KMS-11 (cell line): ENCODE measurements at regions not wholly inside any gene's neighbourhood (a gene's known extent, or its start where the extent isn't known, plus 50 kb on each side); places are given as distances from the start of the nearest gene placed in this dataset.

ENCODE experiments used
- H2AFZ ChIP-seq: fragments of 200-600 bp; sonication (generic); 2 replicates; pipeline ENCODE4 v1.6.1; 2016; ENCODE audit warnings: antibody characterized with exemption, mixed run types, low read depth
- H3K27ac ChIP-seq: fragments of 200-600 bp; sonication (generic); 2 replicates; pipeline ENCODE4 v1.6.1; 2016; ENCODE audit warnings: mild to moderate bottlenecking, mixed run types
- H3K27me3 ChIP-seq: fragments of 200-600 bp; sonication (generic); 2 replicates; pipeline ENCODE4 v1.6.1; 2017; ENCODE audit warnings: mild to moderate bottlenecking, low read depth, mixed run types, moderate library complexity; ENCODE audit not compliant: insufficient read depth
- H3K36me3 ChIP-seq: fragments of 200-600 bp; sonication (generic); 2 replicates; pipeline ENCODE4 v1.6.1; 2017; ENCODE audit warnings: mild to moderate bottlenecking, mixed run types; ENCODE audit not compliant: insufficient read depth
- H3K4me1 ChIP-seq: fragments of 200-600 bp; sonication (generic); 2 replicates; pipeline ENCODE4 v1.6.1; 2016; ENCODE audit warnings: mild to moderate bottlenecking, low read depth, mixed run types; ENCODE audit not compliant: poor library complexity, severe bottlenecking
- H3K4me2 ChIP-seq: fragments of 200-600 bp; sonication (generic); 2 replicates; pipeline ENCODE4 v1.7.0; 2016; ENCODE audit warnings: mild to moderate bottlenecking, mixed run types
- H3K4me3 ChIP-seq: fragments of 200-600 bp; sonication (generic); IDR thresholded peaks from 2 replicates; pipeline ENCODE4 v1.6.1; 2017; ENCODE audit warnings: low read depth, low read length, mixed read lengths; ENCODE audit not compliant: insufficient read depth
- H3K79me2 ChIP-seq: fragments of 200-600 bp; sonication (generic); 2 replicates; pipeline ENCODE4 v1.6.1; 2016; ENCODE audit warnings: low read depth, mixed run types; ENCODE audit not compliant: insufficient read depth
- H3K9ac ChIP-seq: fragments of 200-600 bp; sonication (generic); 2 replicates; pipeline ENCODE4 v1.6.1; 2016; ENCODE audit warnings: mild to moderate bottlenecking, mixed run types
- H4K20me1 ChIP-seq: fragments of 200-600 bp; sonication (generic); 2 replicates; pipeline ENCODE4 v1.6.1; 2016; ENCODE audit warnings: mild to moderate bottlenecking, mixed run types; ENCODE audit not compliant: insufficient read depth
- TF ChIP-seq, protein P1 (sequence below): fragments of 200-600 bp; sonication (generic); conservative IDR thresholded peaks from 2 replicates; pipeline ENCODE4 v1.6.1; 2017; ENCODE audit warnings: low read depth, mild to moderate bottlenecking, antibody characterized with exemption, low read length, moderate library complexity, mixed read lengths

DNA sequence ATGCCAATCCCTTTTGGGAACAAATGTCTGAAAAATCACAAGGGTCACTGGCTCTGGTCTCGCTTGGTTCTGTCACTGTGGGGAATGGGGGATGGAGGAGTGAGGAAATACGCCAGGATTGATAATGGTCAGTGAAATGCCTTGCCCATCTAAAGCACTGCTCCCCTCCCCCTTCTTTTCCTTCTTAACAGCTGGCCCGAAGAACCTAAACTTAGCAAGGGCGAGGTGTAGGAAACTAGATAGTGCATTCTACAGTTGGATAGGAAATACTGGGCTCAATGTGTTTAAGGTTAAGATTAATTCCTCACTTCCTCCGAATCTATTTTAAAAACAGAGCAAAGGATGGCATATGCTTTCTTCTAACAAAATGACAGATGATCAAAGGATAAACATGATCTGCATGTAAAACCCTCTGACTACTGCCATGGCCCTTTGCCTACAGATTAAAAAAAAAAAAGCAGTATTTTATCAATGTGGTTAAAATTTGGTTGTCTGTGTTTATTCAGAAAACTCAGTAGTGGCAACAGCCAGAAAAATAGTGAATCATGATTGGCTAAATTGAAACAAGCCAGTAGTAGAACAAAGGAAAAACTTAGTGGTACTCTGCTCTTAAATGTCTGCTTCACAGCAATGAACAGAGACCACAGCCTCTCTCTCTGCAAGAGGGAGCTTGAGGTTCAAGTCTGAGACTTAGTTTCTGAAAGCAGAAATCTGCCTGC lies 86.1 kb upstream of the VAV3 start:
- Histone ChIP-seq H3K4me3 (no peak overlapping the region), H3K4me2 (no peak overlapping the region), H3K4me1 (no peaks in the 10 kb centered on the region), H3K79me2 (no peaks in the 10 kb centered on the region), H2AFZ (no peak overlapping the region), H3K9ac (no peak overlapping the region), H3K27me3 (no peaks in the 10 kb centered on the region), H3K27ac (no peak overlapping the region), H3K36me3 (no peaks in the 10 kb centered on the region), H4K20me1 (no peaks in the 10 kb centered on the region)
- TF ChIP-seq, protein P1, sequence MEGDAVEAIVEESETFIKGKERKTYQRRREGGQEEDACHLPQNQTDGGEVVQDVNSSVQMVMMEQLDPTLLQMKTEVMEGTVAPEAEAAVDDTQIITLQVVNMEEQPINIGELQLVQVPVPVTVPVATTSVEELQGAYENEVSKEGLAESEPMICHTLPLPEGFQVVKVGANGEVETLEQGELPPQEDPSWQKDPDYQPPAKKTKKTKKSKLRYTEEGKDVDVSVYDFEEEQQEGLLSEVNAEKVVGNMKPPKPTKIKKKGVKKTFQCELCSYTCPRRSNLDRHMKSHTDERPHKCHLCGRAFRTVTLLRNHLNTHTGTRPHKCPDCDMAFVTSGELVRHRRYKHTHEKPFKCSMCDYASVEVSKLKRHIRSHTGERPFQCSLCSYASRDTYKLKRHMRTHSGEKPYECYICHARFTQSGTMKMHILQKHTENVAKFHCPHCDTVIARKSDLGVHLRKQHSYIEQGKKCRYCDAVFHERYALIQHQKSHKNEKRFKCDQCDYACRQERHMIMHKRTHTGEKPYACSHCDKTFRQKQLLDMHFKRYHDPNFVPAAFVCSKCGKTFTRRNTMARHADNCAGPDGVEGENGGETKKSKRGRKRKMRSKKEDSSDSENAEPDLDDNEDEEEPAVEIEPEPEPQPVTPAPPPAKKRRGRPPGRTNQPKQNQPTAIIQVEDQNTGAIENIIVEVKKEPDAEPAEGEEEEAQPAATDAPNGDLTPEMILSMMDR, result no peak

GRCh38 chr1:108050158-108050557 lies 85.2 kb upstream of the VAV3 start:
- no peak overlapping the region for H3K27ac ChIP-seq
- no peak overlapping the region for H3K4me3 ChIP-seq
- H3K4me2 ChIP-seq, result no peak overlapping the region
- H4K20me1 ChIP-seq, result no peaks in the 10 kb centered on the region
- no peaks in the 10 kb centered on the region for H3K36me3 ChIP-seq
- H3K9ac ChIP-seq, result no peak overlapping the region
- H3K27me3 ChIP-seq, result no peaks in the 10 kb centered on the region
- H3K79me2 ChIP-seq, result no peaks in the 10 kb centered on the region
- no peak overlapping the region for H2AFZ ChIP-seq
- TF ChIP-seq, protein P1, result no peak
- no peaks in the 10 kb centered on the region for H3K4me1 ChIP-seq

DNA sequence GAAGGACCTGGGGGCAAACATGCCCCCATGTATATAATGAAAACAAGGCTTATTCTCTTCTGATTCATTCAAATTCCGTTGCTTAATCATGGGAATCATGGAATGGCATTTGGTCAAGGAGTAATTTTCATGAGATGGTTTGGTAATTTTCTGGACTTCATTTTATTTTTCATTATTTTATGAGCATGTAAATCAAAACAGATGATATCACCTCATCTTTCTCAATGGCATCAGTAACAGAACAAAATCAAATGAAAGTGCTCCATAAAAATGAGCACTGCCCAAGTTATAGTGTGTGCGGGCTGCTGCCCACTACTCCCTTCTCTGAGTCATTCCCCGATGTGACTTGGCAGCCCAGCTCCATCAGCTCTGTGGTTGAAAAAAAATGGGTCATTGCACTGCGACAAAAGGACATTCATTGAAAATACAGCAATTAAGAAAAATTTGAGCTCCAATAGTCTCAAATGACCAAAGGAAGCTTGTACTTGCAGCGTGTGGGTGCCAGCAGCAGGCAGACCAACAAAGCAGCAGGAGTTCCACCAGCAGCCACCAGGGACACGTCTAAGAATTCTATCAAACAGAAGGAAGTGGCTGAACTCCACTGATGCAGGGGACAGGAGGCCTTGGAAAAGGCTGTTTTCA lies 84.3 kb upstream of the VAV3 start:
- TF ChIP-seq, protein P1, result 0 out of 2 replicates have a peak, but pooled peaks have one; percentile 17
- Histone ChIP-seq H3K4me1 (no peaks in the 10 kb centered on the region), H3K36me3 (no peaks in the 10 kb centered on the region), H3K4me2 (no peak overlapping the region), H4K20me1 (no peaks in the 10 kb centered on the region), H3K27ac (no peak overlapping the region), H3K27me3 (no peaks in the 10 kb centered on the region), H3K4me3 (no peak overlapping the region), H2AFZ (no peak overlapping the region), H3K79me2 (no peaks in the 10 kb centered on the region), H3K9ac (no peak overlapping the region)

- Histone ChIP-seq H3K79me2 (no peaks in the 10 kb centered on the region), H3K36me3 (no peaks in the 10 kb centered on the region), H3K27me3 (no peaks in the 10 kb centered on the region), H3K4me1 (no peaks in the 10 kb centered on the region), H4K20me1 (no peaks in the 10 kb centered on the region), H3K9ac (no peak overlapping the region), H2AFZ (no peak overlapping the region), H3K4me3 (no peak overlapping the region), H3K27ac (no peak overlapping the region), H3K4me2 (no peak overlapping the region)
- TF ChIP-seq, protein P1, result no peak
Measured at GRCh38 chr1:108048301-108049177, 83.6 kb upstream of the VAV3 start.
